Endothelial cell of hepatic sinusoid (primary cell): ENCODE measurements at regions not wholly inside any gene's neighbourhood (a gene's known extent, or its start where the extent isn't known, plus 50 kb on each side); places are given as distances from the start of the nearest gene placed in this dataset.
"Not testable (repeated sequence)": the region's sequence is repeated elsewhere in the genome, so short reads cannot be mapped to it uniquely, and the experiment has no call there.

Experiments used
- in situ Hi-C: cut with HindIII; loops from 2 replicates; pipeline ENCODE4 v1.10.0; 2017; ENCODE audit warnings: low sequenced_read_pairs

DNA sequence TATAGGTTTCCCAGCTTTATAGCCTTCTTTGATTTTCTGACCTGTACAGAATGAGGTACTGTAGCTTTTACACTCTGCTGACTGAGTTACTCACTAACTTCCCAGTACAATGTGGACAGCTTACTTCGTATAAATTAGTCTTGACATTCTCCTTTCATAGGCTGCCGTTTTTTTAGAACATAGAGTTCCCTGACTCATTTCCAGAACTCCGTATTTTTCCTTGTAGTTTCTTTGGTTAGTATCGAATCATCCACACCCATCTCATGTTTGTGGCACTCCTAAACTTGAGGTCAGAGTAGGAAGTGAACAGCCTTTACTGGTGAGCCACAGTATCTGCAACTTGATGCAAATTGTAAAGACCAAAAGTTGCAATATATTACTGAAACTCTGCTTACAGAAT lies 303.9 kb downstream of the SLITRK5 start:
- in situ Hi-C loops: no loop called here

GRCh38 chr13:87976650-87977049 lies 305.5 kb downstream of the SLITRK5 start:
- in situ Hi-C loops: not testable (repeated sequence)

DNA sequence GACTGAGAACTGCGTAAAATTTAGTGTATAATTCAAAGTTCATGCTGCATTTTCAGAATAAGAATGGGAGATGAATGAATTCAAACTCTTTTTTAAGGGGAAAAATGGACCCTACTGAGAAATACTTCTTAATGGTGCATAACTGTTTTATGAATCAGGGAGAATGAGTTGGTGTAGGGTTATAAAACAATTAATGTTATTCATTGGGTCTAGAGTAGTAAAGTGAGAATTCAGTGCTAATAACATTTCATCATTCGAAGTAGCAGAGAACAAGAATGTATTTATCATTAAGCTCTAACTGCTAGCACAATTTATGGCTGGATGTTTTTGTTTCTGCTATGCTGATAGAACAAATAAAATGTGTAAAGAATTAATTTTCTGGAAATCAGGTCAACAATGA lies 310.2 kb downstream of the SLITRK5 start:
- in situ Hi-C loops: no loop called here

DNA sequence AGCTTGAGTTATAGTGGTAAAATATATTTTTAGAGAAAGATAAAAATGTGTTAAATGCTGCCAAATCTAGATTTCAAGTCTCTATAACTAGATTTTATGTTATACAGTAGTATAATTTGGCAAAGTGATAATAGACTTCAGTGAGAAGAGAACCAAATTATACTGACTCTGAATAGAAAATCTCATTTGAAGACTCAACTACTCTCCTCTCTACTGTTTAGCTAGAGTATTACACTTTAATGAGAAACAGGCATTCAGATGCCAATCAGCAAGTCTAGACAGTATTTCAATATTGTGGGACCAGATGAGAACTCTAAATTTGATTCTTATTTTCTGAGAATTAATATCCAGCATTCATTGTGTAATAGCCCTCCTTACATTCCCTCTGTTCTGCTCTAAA lies 311.2 kb downstream of the SLITRK5 start:
- in situ Hi-C loops: no loop called here

DNA sequence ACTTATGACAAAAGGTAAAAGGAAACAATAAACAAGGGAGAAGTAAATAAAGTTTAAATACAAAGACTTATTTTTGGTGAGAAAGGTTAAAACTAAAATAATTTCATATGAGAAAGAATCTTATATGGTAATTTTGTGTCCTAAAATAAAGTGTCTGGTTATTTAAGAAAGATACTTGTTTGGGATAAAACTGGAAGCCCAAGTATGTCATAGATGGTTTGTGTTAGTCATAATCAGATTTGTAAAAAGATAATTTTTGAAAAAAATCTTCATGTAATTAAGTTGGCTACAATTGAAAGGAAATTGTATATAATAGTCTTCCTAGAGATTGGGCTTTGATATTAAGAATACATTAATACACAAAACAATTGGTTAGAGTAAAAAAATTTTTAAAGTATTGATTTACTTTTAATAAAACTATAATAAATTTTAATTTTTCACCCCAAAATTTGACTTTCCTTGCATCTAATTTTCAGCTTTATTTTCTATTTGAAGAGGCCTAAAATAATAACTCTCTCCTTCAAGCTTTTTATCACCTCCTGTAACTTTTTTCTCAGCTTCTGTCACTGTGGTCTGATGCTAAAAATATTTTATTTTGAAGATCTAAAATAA lies 315.6 kb downstream of the SLITRK5 start:
- in situ Hi-C loops: no loop called here

DNA sequence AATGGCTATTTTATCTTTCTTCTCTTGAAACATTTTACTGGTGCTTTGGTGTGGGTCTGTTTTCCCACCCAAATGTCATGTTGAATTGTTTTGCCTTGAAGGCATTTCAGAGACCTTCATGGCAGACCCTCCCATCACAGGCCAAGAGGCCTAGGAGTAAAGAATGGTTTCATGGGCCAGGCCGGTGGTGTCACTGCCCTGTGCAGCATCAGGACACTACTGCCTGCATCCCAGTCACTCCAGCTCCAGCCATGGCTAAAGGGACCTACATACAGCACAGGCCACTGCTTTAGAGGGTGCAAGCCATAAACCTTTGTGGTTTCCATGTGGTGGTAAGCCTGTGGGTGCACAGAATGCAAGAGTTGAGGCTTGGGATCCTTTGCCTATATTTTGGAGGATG lies 326.9 kb downstream of the SLITRK5 start:
- in situ Hi-C loops: no loop called here

- in situ Hi-C loops: no loop called here
These were observed 328.1 kb downstream of the SLITRK5 start for GRCh38 chr13:87999240-87999700.

- in situ Hi-C loops: no loop called here
These were observed 328.6 kb downstream of the SLITRK5 start for GRCh38 chr13:87999788-88000187.

DNA sequence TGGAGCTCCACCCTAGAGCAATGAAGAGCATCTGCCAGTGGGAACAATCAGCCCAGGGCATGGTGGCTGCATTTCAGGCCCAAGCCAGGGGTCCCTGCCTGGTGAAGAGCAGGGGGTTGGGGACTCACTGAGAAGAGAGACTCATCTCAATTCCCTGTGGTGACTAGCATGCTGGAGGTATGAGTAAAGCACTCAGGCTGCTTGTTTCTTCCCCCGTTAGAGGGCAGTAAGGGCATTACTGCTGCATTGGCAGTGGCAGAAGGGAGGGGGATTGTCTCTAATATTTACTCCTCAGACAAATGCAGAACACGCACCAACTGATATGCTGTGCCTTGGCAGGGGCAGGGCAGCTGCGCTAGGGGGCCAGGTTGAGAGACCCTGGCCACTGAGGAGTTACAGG lies 329.1 kb downstream of the SLITRK5 start:
- in situ Hi-C loops: no loop called here

DNA sequence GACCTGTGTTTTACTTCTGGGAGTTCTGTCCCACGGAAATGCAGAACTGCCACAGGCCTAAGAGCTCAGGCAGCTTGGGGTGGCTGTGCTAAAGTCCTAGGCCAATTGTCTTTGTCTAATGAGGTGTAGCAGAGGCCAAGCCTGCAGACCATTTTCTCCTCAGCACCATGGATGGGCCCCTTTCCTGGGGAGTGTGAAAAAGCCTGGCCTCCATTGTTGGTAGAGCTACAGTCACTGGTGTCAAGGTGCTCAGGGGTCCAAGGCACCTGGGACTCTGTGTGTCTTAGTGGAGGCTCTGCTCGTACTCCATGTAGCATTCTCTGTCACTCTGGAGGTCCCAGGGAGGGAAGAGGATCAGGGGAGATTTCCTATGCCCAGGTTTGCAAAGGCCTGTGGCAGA lies 329.6 kb downstream of the SLITRK5 start:
- in situ Hi-C loops: no loop called here

DNA sequence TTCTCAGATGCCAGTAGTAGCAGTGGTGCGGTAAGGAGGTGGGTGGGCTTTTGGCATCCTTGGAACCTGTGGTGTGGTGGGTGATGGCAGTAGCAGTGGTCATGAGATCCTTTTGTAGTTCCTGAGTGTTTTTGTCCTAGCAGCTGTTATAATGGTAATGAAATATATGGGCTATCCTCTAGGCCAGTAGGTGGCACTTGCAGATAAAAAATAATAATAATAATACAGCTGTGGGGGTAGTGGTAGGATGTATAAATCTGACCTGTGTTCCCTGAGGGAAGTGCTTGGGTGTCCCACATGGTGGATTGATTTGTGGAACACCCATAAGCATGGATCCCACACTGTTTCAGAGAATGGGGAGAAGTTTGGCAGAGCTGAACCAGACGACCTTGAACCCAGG lies 334.0 kb downstream of the SLITRK5 start:
- in situ Hi-C loops: no loop called here

- in situ Hi-C loops: no loop called here
These were observed 343.4 kb downstream of the SLITRK5 start for GRCh38 chr13:88014527-88014926.

DNA sequence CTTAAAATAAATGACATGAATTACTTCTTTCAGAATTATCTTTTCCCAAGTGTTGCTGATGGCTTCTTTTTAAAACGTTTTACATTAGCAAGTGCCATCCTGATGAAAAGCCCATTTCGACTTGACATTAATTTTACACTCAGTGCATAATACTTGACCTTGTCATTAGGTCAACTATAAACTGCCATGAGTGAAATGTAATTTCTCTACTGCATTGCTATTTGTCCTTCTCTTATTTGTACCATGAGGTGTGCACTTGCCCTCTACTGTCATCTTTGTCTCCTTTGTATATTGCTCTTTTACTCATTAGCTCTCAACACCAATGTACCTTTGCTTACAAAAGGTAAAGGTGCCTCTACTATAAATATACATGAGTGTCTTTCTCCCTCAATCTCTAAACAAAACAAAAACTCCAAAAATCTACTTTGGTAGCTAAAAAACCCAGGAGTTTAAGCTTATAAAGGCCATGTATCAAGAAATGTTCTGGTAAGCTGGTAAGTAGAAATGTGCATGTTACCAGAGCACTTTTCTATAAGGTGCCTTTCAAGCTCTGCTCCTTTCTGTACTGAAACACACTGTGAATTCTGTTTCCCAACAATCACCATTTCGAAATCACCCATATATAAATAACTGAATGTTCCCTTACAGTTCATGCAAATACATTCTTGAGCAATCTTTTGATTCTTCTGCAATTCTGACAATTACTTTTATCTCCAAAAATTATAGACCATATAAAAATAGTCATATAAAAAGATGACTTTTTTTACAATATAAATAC lies 351.4 kb downstream of the SLITRK5 start:
- in situ Hi-C loops: no loop called here

DNA sequence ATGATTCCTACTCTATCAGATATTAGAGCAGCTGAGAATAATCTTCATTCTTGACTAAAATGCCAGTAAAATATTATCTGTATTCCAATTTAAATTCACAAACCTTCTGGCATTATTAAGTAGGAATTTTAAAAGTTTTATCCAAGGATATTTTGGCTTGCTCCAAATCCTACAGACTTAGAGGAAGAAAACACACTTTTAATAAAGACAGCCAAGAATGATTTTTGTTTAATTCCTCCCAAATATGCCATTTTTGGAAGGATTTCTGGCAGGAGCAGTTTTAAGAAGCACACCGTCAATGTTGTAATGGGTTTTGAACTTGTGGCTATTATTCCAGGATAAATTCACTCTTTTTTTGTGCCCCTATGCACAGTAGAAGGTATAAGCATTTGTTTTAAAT lies 355.1 kb downstream of the SLITRK5 start:
- in situ Hi-C loops: no loop called here

GRCh38 chr13:88031980-88032559 lies 360.9 kb downstream of the SLITRK5 start:
- in situ Hi-C loops: no loop called here

- in situ Hi-C loops: not testable (repeated sequence)
These were observed 365.0 kb downstream of the SLITRK5 start for GRCh38 chr13:88036205-88036604.

- in situ Hi-C loops: no loop called here
These were observed 371.3 kb downstream of the SLITRK5 start for GRCh38 chr13:88042489-88042888.

DNA sequence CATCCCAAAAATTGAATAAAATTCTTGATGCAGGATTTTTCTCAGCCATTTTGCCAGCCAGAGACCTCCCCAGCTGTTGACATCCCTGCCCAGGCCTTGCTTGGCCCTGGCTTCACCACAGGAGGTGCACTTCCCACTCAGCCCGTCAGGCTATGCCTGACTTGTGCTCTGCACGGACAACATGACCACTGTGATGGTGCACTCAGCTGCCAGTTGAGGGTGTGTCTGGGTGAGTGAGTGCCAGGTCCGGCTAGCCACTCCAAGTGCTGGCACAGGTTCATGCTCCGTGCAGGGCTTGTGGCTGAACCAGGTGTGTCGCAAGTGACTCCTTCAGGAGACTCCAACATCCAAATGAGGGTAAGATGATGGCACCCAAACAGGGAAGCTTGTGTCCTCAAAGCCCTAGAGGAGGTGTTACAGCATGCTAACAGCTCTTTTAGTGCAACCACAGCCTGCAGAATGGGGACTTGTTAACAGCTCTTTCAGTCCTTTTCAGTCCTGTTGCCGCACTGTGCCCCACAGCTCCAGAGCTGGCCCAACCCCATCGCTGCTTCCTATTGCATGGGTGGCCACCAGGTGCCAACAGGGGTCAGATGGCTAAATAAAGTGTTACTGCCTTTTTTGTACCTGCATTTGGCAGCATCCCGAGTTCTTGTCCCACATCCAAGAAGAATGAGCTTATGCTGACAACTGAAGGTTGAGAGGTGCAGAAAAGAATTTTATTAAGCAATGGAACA lies 380.7 kb downstream of the SLITRK5 start:
- in situ Hi-C loops: no loop called here

DNA sequence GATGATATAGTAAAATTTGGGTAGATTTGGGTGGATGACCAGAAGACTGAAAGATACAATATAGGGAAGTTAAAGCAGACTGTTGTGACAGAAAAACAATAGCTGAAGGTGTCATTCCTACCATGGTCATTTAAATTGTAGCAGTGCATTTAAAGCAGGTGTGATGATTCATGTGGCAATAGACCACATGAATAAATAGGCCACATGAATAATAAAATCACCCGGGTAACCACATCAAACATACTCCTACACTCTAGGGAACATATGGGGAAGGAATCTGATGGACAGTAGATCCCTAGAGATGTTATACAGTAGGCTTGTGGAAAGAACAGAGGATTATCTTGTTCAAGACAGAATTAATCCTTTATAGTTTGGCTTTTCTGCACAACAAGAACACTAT lies 392.6 kb downstream of the SLITRK5 start:
- in situ Hi-C loops: no loop called here

- in situ Hi-C loops: no loop called here
These were observed 395.7 kb downstream of the SLITRK5 start for GRCh38 chr13:88066847-88067246.

GRCh38 chr13:88068316-88068715 lies 397.1 kb downstream of the SLITRK5 start:
- in situ Hi-C loops: no loop called here

DNA sequence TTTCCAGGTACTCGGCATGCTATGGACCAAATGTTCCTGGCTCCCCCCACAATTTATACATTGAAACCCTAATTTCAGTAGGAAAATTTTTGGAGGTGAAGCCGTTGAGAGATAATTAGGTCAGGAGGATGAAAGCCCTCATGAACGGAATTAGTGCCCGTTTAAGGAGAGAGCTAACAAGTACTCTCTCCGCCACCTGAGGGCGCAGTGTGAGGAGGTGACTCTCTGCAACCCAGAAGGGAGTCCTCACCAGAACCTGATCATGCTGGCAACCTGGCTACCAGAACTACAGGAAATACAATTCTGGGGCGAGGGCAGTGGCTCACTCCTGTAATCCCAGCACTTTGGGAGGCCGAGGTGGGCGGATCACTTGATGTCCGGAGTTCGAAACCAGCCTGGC lies 397.8 kb downstream of the SLITRK5 start:
- in situ Hi-C loops: no loop called here
